ENCODE measurements at regions not wholly inside any gene's neighbourhood (a gene's known extent, or its start where the extent isn't known, plus 50 kb on each side); places are given as distances from the start of the nearest gene placed in this dataset.

DNA sequence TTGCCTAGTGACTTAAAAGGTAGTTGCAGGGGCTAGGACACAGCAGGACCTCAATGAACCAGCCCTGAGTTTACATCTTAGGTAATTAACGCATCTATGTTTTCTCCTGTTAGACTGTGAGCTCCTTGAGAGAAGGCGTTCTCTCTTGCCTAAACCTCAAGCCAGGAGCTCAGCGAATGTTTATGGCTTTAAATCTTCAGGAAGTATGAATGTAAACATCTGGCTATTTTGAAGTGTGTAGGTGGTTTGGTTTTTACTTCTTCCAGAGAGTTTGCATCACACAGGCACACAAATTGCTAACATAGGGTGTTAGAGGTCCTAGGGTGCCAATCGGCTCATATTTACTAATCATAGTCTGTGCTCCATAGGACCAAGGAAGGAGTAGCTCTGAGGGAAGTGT, 387.7 kb upstream of the ZNF507 start:
- no peak for DNase-seq

DNA sequence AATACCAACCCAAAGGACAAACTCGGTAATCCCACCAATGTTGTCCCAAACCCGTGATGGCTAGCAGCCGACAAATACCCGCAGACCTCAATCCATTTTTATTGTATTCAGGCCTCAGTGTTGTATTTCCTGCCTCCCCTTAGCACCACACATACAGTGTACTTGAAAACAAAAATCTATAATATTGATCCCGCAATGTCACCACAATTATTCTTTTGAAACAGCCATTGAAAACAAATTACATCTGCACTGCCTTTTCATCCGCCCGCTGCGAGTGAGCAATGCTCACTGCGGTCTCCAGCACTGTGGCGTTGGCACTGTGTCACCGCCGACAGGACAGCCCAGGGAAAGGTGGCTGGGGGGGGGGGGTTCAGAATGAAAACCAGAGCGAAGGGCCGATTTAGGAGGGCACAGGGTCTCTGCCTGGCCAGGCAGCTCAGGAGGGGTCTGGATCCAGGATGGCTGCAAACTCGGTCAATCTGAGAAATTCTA, 385.8 kb upstream of the ZNF507 start:
- DNase-seq: no peak

DNA sequence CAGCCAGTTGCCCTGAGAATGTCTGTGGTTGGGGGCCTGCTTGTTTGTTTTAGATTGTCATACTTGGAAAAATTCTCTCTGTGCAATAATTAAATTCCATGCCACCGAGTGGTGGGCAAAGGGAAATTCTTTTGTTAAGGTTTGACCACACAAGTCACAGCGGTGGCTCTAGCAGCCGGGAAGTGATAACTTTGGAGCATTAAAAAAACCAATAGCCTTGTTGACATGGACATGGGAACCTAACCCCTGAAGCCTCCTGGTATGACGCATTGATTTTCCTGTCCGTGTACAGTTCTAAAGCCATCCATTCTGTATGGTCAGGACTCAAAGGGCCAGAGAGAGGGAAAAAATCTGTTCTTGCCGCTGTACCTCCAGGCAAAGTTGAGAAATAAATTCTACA, 384.9 kb upstream of the ZNF507 start:
- no peak for DNase-seq

DNA sequence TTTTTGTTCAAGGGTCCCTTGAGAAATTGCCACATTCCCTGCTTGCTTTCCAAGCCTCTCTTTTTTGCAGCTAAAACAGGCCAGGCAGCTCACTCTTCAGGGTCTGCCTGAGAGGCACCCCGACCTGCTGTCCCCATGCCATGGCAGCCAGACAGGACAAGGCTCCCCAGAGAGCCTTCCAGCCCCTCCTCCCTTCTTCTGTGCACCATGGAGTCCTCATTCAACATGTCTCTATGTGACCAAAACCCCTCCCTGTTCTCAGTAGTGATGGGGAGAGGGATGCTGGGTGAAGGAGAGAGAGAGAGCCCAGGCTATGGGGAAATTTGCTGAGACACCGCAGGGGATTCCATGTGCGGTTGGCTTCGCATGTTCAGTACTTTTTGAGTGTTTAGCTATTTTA, 384.2 kb upstream of the ZNF507 start:
- no peak for DNase-seq

DNA sequence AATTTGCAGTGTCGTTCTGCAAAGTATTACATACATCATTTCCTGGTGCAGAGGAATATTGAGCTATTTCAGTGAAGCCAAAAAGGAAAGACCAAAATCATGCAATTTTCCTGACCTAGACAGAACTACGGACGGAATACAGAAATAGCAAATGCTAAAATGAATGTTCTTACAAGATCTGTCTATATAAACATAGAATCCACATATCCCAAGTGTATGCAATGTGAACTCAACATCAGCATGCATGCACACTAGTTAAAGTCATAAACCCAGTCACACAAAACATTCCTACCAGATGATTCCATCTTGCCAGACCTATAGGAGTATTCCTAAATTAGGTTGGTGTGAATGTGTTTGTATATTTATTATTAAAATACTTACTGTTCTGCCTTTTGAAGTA, 383.7 kb upstream of the ZNF507 start:
- no peak for DNase-seq

DNA sequence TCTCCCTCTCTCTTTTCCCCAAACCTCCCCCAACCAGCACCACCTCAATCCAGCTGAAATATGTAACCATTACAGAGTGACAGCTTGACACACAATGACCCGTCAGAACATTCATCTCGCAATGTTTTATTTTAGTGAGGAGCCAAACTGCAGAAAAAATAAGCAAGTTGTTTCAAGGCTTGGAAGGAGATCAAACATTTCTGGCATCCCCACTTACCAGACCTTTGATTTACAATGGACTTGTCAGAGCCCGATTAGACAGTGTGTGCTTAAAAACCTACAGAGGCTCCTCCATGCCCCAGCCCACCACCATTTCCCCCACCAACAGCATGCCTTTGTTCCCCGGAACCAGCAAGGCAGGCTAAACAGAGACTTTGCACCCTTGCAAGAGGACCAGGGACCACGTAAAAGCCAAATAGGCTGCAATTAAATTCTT, 382.8 kb upstream of the ZNF507 start:
- DNase-seq: peak; percentile 27

DNA sequence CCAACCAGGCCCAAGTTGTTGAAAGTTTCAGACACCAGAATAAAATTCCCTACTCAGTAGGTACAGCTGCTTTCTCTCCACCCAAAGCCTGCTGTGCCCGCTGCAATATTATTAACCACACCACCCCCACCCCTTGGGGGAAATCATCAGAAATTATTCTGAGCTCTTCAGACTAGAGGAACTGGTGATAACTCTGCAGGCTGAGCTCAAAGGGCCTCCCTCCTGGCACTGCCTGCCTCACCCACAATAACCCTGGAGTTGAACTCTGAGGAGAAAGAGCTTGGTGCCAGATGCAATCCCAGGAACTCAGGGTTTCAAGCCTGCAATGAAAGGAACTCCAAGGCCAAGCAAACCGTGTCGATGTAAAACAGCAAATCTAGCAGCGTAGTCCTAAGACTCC, 381.7 kb upstream of the ZNF507 start:
- no peak for DNase-seq

DNA sequence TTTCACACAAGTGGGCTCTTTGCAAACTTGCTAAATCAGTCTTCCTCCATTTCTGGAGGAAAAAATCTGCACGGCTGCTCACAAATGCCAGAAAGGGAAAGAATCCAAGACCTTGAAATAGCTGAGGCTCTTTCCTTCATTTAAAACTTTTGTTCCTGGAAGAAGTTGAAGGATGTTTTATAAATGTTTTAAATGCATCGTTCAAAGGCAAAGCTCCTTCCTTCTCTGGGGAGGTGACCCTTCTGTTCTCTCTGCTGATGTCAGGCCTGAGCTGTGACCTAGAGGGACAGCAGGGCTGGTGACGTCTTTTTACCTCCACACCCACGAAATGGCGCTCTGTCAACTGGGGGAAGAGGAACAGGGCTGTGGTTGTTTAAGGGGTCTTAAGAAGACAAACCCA, 376.4 kb upstream of the ZNF507 start:
- no peak for DNase-seq

DNA sequence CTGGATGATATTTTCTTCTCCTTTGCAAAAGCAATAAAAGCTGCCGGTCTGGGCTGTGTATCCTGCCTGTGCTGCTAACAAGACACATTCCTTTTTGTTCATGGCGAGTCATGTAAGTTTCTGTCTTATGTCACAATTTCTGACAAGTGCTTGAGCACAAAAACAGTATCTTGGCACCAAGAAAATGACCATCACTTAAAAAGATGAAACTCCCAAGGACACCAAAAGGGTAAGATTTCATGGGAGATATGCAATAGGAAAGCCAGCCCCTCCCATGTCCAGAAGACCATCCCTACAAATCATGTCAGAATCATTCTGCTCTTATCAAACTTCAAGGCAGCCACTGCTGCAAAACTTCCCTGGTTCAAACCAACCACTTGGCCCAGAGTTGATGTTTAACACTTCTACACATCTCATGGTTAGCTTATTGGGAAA, 375.4 kb upstream of the ZNF507 start:
- DNase-seq: no peak

DNA sequence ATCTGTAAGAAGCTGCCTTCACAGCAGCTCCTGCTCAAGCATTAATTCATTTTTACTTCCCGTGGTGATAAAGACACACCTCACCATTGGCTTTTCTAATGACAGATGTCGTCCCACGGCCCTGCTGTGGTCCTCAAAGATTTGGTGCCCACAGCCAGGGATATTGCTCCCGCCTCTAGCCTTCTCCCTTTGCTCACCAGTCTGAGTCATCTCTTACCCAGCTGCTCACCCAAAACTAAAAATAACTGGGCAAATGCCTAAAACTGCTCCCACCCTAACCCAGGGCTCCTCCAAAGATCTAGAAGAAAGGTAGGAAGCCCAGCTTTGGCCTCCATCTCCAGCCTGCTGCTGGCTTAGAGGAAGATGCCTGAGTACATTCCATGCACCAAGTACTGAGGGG, 371.1 kb upstream of the ZNF507 start:
- no peak for DNase-seq

DNA sequence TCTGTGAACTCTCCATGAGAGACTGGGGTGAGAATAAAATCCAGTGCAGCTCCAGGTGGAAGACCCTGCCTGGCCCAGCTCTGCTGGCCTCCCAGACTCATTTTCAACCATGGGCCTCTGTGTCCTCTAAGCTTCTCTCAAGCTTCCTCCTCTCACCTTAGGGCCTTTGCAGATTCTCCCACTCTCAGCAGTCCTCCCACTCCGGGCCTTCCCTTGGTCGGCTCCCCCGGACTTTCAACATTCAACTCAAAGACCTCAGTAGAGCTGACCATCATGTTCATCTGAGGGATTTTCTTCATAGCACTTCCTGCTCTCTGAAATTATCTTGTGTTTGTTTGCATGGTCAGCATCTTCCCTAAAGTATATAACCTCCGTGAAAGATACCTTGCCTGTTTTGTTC, 370.5 kb upstream of the ZNF507 start:
- no peak for DNase-seq

DNA sequence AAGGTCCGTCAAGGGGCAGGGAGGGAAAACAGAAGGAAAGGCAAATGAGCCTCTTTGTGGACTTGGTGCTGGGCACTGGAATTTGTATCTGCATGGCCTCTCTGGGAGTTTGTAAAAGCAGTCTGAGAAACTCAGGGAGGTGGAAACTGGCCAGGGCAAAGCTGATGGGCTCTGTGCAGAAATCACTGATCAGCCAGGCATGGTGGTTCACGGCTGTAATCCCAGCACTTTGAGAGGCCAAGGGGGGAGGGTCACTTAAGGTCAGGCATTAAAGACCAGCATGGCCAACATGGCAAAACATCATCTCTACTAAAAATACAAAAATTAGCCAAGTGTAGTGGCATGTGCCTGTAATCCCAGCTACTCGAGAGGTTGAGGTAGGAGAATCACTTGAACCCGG, 369.9 kb upstream of the ZNF507 start:
- DNase-seq: no peak

DNA sequence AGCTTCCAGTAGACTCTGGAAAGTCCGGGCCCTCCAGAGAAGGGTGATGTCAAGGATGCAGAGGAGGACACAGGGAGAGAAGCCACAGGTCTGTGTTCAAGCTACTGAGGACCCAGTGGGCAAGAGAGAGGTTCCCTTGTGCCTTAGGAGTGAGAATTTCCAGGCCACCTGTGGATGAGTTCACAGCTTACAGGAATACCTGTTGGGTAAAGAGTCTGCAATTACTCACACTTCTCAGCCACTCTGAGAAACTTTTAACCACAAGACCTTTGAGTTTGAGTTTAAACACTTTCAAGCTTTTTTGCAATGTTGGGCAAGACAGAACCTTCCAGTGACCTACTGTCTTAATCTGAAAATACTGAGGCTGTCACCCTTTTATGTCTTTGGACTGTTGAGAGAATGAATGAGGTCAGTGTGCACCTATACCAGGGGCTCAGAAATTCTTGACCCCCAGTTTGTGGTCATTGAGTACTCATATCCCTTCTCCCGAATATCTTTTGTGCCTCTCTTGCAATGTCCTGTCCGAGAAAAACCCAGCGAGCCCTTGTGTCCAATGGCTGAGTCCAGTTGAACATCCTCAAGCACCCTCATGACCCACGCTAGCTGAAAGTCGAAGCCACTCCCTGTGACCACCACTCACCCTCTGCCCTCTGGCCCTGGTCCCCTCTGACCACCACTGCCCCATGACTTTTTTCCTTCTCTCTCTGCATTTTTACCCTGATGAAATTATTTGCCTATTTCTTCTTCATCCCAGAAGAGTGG, 368.5 kb upstream of the ZNF507 start:
- no peak for DNase-seq

DNA sequence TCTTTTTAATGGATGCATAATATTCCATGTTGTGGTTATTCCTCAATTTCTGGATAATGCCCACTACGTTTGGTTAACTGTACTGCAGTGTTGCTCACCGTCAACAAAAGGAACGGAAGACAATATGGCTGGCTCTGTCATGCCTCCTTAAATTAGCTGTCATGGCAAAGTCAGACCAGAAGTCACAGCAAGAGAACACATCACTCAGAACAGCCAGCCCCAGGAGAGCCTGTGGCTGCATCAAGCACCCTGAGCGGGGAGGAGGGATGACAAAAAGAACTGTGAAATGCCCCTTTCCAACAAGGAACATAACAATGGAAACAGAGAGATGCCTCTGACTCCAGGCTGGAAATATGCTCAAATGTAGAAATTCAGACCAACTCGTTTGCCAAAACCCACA, 366.0 kb upstream of the ZNF507 start:
- DNase-seq: no peak

DNA sequence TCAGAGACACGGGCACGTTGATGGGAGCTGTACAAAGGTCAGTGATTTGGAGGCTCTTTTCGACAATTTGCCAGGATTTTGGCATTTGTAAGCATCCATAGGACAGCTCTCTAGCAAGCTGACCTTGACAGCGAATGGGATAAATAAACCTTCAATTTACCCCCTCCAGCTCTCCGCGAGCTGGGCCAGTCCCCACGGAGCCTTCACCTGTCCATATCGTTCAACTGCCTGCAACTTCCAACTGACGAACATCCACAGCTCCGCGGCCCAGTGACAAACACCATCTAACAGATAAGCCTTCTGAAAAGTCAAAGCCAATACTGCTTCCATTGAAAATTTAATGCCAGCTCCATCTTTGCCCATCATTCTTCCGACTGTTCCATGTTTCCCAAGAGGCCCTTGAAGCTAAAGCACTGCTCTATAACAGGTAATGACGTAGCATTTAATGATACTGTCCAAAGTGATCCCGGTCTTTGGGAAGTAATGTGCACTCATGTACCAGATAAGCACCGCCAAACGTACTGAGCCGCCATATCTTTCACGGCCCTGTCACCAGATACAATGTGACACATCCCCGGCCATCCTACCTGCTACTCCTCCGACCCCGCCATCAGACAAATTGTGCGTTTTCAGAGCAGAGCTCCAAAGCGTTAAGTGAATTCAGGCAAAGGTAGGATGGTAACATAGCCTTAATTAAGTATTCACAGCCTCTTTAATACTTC, 365.3 kb upstream of the ZNF507 start:
- no peak for DNase-seq

DNA sequence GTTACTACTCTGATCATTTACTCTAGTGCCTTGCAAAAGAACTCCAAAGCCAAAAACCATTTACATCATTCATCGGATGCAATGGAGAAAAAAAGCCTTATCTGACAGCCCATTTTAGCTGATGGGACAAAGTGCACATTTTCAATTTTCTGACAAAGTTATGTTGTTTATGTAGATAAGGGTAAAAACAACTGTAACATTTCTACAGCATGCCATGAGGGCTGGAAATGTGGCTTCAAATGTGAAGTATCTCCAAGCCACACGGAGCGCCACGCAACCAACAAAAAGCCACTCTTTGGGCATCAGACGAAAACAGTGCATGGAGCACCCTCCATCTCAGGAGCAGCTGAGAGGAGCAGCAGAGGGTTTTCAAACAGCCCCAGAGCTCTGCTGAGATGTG, 364.6 kb upstream of the ZNF507 start:
- DNase-seq: no peak

DNA sequence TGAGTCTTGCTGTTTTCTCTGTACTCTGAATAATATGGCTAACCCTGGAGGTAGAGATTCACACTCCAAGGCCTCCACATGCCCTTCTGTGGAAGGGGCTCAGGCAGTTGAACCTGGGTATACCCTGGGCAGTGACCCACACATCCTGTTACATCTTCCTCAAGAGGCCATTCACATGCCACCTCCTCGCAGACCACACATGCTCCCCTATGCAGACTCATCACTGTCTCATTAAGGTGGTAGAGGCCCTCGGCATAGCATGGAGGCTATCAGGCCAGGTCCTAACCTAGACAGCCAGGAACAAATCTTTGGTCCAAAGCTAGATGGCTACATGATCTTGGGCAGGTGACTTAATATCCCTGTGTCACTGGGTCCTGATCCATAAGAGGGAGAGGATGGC, 363.9 kb upstream of the ZNF507 start:
- no peak for DNase-seq

DNA sequence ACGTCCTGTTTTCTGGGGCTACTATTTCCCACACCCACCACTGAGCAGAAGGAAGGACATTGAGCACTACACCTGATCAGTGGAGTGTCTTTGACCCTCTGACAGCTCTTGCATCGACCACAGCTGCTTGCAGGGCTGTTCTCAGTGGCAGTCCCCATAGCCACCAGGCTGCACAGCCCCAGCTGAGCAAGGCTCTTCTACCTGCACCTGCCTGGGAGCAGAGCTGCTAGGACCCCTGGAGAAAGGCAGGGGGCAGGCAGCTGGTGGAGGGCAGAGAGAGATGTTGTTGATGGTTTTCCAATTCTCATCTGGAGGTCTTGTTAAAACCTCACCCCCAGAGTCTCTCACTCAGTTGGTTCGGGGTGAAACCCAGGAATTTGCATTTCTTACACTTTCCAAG, 361.8 kb upstream of the ZNF507 start:
- DNase-seq: no peak

DNA sequence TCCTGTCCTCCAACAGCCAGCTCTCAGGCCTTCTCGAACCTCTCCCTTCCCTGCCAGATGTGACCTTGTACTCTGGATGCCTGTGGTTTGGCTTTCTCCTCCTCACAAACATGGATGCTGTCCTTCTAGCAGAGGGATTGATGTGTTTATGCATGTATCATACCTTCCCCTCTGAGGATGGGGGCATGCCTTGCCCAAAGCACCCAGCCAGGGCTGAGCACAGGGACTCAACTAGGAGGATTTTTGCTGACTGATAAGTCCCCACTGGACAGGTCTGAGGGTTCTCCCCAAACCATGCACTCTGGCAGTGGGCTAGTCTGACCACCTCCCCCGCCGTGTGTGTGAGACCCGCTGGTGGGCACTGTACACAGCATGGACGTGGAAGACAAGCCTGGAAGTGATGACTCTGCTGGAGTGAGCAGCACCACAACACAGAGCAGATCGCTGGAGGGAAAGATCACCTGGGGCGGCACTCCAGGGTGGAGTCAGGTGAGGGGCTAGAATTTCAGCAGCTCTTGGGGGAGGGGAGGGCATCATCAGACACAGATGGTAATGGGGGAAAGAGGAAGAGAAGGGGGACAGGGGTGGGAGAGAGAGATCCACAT, 360.3 kb upstream of the ZNF507 start:
- DNase-seq: no peak

DNA sequence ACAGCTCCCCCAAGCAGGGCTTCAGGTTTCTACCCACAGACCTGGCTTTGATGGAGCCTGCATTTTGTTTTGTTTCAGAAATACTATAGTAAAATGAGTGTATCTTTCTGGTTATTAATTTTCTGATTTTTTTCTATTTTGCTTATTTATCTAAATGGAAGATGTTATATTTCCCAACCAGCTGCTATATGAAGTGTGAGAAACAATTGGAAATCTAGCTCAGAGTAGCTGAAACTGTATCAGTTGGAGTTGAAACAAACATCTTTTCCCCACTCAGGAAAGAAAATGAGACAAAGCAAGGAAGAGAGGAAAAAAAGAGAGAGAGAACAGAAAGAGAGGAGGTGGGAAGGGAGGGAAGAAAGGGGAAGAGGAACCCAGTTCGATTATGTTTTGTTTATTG, 358.5 kb upstream of the ZNF507 start:
- DNase-seq: no peak

DNA sequence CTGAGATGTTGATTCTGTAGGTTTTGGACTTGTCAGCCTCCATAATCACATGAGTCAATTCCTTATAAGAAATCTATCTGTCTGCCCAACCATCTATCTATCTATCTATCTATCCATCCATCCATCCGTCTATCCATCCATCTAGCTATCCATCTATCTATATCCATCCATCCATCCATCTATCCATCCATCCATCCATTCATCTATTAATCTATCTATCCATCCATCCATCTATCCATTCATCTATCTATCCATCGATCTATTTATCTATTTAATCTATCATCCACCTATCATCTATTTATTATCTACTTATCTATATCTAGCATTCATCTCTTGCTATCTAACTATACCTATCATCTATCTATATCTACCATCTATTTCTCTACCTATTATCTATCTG, 357.2 kb upstream of the ZNF507 start:
- no peak for DNase-seq

DNA sequence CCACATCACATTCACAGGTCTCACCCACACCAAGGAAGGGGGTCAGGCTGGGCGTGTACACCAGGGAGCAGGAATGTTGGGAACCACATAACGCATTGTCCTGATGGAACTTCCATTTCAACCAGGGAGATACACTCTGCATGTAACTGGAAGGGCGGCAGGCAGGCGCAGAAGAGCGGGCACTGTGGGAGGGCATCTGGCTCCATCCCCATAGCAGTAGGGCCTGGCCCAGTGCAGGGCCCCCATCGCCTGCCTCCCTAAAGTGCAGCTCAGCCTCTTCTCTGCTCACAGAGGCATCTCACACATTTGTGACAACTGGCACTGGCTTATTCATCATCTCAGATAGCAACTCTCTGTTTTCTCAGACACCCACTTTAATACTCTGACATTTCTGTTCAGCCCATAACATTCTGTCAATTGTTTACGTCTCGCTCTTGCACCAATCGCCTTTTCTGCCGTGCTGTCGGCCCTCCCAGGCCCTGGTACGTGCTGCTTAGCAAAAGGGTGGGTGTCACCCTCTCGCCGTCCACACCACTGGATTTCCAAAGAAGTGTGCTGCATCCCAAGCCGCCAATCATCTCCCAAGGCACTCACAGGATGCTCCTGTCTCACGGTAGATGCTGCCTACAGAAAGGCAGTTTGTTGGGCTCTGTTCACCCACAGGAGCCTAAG, 353.3 kb upstream of the ZNF507 start:
- DNase-seq: no peak

DNA sequence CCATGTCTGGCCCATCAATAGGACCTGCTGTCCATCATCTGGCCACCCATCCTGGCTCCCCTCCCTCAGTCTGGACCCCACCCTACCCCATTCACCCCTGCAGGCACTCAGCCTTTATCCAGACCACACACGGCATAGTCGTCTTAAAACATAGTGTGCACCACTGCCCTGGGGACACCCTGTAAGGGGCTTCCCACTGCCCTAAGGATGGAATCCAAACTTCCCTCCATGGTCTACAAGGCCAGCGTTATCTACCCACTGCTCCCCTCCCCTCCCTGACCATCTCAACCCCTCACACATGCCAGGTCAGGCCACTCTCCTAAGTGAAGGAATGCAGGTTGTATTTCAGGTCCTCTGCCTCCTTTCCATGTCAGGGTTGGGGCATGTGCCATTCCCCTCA, 352.7 kb upstream of the ZNF507 start:
- no peak for DNase-seq

All from fibroblast of skin of abdomen (primary cell).